Erythroblast (primary cell): ENCODE measurements at regions not wholly inside any gene's neighbourhood (a gene's known extent, or its start where the extent isn't known, plus 50 kb on each side); places are given as distances from the start of the nearest gene placed in this dataset.

Experiments
- GATA1 ChIP-seq: IDR thresholded peaks from 2 replicates; pipeline ENCODE4 v1.6.1; 2011; ENCODE audit warnings: low read depth, mild to moderate bottlenecking, control low read depth, low read length, moderate library complexity
- POLR2A ChIP-seq: IDR thresholded peaks from 2 replicates; pipeline ENCODE4 v1.6.1; 2011; ENCODE audit warnings: mild to moderate bottlenecking, low read length

- no peak for TF ChIP-seq POLR2A
- no peak for TF ChIP-seq GATA1
Observed at GRCh38 chr7:47639495-47640110, 57.7 kb upstream of the TNS3 start.
